ENCODE measurements at regions not wholly inside any gene's neighbourhood (a gene's known extent, or its start where the extent isn't known, plus 50 kb on each side); places are given as distances from the start of the nearest gene placed in this dataset.
A peak's percentile ranks its signal among the peaks of the same experiment; 100 is the strongest.

- no peak for TF ChIP-seq ZFX (IDR thresholded peaks at IDR 0.05)
- TF ChIP-seq CTCF (conservative IDR thresholded peaks at IDR 0.05) = no peak
- no peak overlapping the region for H3K27ac ChIP-seq
Observed at GRCh38 chr2:9775351-9775750, 67.9 kb upstream of the TAF1B start.

- TF ChIP-seq ZFX (IDR thresholded peaks at IDR 0.05) (no peak), CTCF (conservative IDR thresholded peaks at IDR 0.05) (no peak)
- H3K27ac ChIP-seq = no peak overlapping the region
Observed at GRCh38 chr2:9775999-9776712, 67.1 kb upstream of the TAF1B start.

GRCh38 chr2:9777081-9777480 lies 66.2 kb upstream of the TAF1B start:
- no peak overlapping the region for H3K27ac ChIP-seq
- TF ChIP-seq ZFX (IDR thresholded peaks at IDR 0.05) = no peak

- H3K27ac ChIP-seq = no peak overlapping the region
- no peak for TF ChIP-seq ZFX (IDR thresholded peaks at IDR 0.05)
- peak; percentile 55 for TF ChIP-seq CTCF (conservative IDR thresholded peaks at IDR 0.05)
Observed at GRCh38 chr2:9778012-9778411, 65.3 kb upstream of the TAF1B start.

- TF ChIP-seq CTCF (conservative IDR thresholded peaks at IDR 0.05) = no peak
- TF ChIP-seq ZFX (IDR thresholded peaks at IDR 0.05) = no peak
- no peak overlapping the region for H3K27ac ChIP-seq
Observed at GRCh38 chr2:9778471-9779316, 64.6 kb upstream of the TAF1B start.

- H3K27ac ChIP-seq = no peak overlapping the region
- TF ChIP-seq CTCF (conservative IDR thresholded peaks at IDR 0.05) = no peak
- TF ChIP-seq ZFX (IDR thresholded peaks at IDR 0.05) = no peak
Observed at GRCh38 chr2:9779596-9780264, 63.5 kb upstream of the TAF1B start.

- TF ChIP-seq CTCF (conservative IDR thresholded peaks at IDR 0.05) (no peak), ZFX (IDR thresholded peaks at IDR 0.05) (no peak)
- no peak overlapping the region for H3K27ac ChIP-seq
Observed at GRCh38 chr2:9780368-9781130, 62.7 kb upstream of the TAF1B start.

All from C4-2B (cell line).